Thyroid gland (tissue), 4 donors: ENCODE measurements at regions not wholly inside any gene's neighbourhood (a gene's known extent, or its start where the extent isn't known, plus 50 kb on each side); places are given as distances from the start of the nearest gene placed in this dataset.

Experiments
- DNase-seq, 2 donors: peaks; one replicate each; pipeline ENCODE4 v3.0.0-alpha.2; 2019
- H3K27ac ChIP-seq, 3 donors: fragments of 200-600 bp; sonication (generic); 1 replicate in 2 of 3; 2 replicates in 1 of 3; pipeline ENCODE4 v1.5.1; 2016 to 2019; ENCODE audit warnings: mild to moderate bottlenecking in 1 of 3, moderate library complexity in 1 of 3
- H3K27me3 ChIP-seq: fragments of 200-600 bp; sonication (generic); one replicate; pipeline ENCODE4 v1.5.1; 2019
- H3K36me3 ChIP-seq, 2 donors: fragments of 200-600 bp; sonication (generic); one replicate each; pipeline ENCODE4 v1.5.1; 2016 to 2019
- H3K4me1 ChIP-seq, 2 donors: fragments of 200-600 bp; sonication (generic); one replicate each; pipeline ENCODE4 v1.5.1; 2017 to 2019
- H3K4me3 ChIP-seq, 3 donors: fragments of 200-600 bp; sonication (generic); replicated peaks in 1 of 3; 1 replicate in 2 of 3; 2 replicates in 1 of 3; pipeline ENCODE4 v1.5.1; 2016; ENCODE audit warnings: mild to moderate bottlenecking in 1 of 3
- H3K9me3 ChIP-seq: fragments of 200-600 bp; sonication (generic); one replicate; pipeline ENCODE4 v1.5.1; 2017
- CTCF ChIP-seq, 6 experiments: fragments of 200-600 bp in 3 of 6; fragments of 450-650 bp in 3 of 6; sonication (generic) in 3 of 6; IDR thresholded peaks; one replicate each; pipeline ENCODE4 v1.5.1; 2016 to 2019; ENCODE audit warnings: antibody characterized with exemption in 6 of 6, mild to moderate bottlenecking in 2 of 6, inconsistent platforms in 1 of 6, moderate library complexity in 1 of 6
- POLR2A ChIP-seq, 2 donors: fragments of 450-650 bp; IDR thresholded peaks; one replicate each; pipeline ENCODE4 v1.6.1; 2017; ENCODE audit warnings: antibody characterized with exemption in 2 of 2, mild to moderate bottlenecking in 2 of 2, moderate library complexity in 1 of 2
- WGBS, 2 donors: methylation state at CpG; one replicate each; pipeline ENCODE4 v1.1.5; 2017; 5-methylcytosine and 5-hydroxymethylcytosine counted together
- intact Hi-C: fragments of 100-400 bp; cut with DNase I; formaldehyde crosslinking; loops from one replicate; pipeline ENCODE4 v1.15.1; 2023

GRCh38 chr3:18641916-18642315 lies 216.8 kb upstream of the SATB1 start:
- H3K27me3 ChIP-seq: no peaks in the 10 kb centered on the region
- no peak overlapping the region for H3K27ac ChIP-seq
- H3K4me1 ChIP-seq: no peaks in the 10 kb centered on the region
- intact Hi-C loops: no loop called here
- H3K9me3 ChIP-seq: no peaks in the 10 kb centered on the region
- no peak for DNase-seq
- H3K36me3 ChIP-seq: no peaks in the 10 kb centered on the region
- 91 to 94% methylated on average over 3 of the region's 3 CpGs for WGBS, 2 donors
- TF ChIP-seq POLR2A (IDR thresholded peaks at IDR 0.05): no peak
- no peak for TF ChIP-seq CTCF (IDR thresholded peaks at IDR 0.05)
- no peak overlapping the region for H3K4me3 ChIP-seq

- TF ChIP-seq POLR2A (IDR thresholded peaks at IDR 0.05) (no peak), CTCF (IDR thresholded peaks at IDR 0.05) (no peak)
- DNase-seq: no peak
- 67 to 70% methylated on average over 3 of the region's 3 CpGs for WGBS, 2 donors
- Histone ChIP-seq H3K36me3 (no peaks in the 10 kb centered on the region), H3K4me3 (no peak overlapping the region), H3K9me3 (no peaks in the 10 kb centered on the region), H3K27ac (no peak overlapping the region), H3K4me1 (no peaks in the 10 kb centered on the region), H3K27me3 (no peaks in the 10 kb centered on the region)
- intact Hi-C loops: no loop called here
Observed at GRCh38 chr3:18635215-18635614, 210.1 kb upstream of the SATB1 start.

GRCh38 chr3:18634461-18634860 lies 209.3 kb upstream of the SATB1 start:
- TF ChIP-seq POLR2A (IDR thresholded peaks at IDR 0.05) (no peak), CTCF (IDR thresholded peaks at IDR 0.05) (no peak)
- WGBS, 2 donors: 79 to 87% methylated on average over 6 of the region's 6 CpGs
- DNase-seq: no peak
- intact Hi-C loops: no loop called here
- Histone ChIP-seq H3K27me3 (no peaks in the 10 kb centered on the region), H3K36me3 (no peaks in the 10 kb centered on the region), H3K27ac (no peak overlapping the region), H3K4me3 (no peak overlapping the region), H3K9me3 (no peaks in the 10 kb centered on the region), H3K4me1 (no peaks in the 10 kb centered on the region)

- Histone ChIP-seq H3K27me3 (no peaks in the 10 kb centered on the region), H3K4me3 (no peak overlapping the region), H3K36me3 (no peaks in the 10 kb centered on the region), H3K4me1 (no peaks in the 10 kb centered on the region), H3K27ac (no peak overlapping the region), H3K9me3 (no peaks in the 10 kb centered on the region)
- WGBS, 2 donors: 72 to 78% methylated on average over 7 of the region's 7 CpGs
- no peak for TF ChIP-seq POLR2A (IDR thresholded peaks at IDR 0.05)
- no peak for TF ChIP-seq CTCF (IDR thresholded peaks at IDR 0.05)
- no peak for DNase-seq
- intact Hi-C loops: no loop called here
Observed at GRCh38 chr3:18633002-18633401, 207.9 kb upstream of the SATB1 start.

- Histone ChIP-seq H3K36me3 (no peaks in the 10 kb centered on the region), H3K27ac (no peak overlapping the region), H3K4me3 (no peak overlapping the region), H3K4me1 (no peaks in the 10 kb centered on the region), H3K27me3 (no peaks in the 10 kb centered on the region), H3K9me3 (no peaks in the 10 kb centered on the region)
- no peak for DNase-seq
- intact Hi-C loops: no loop called here
- TF ChIP-seq POLR2A (IDR thresholded peaks at IDR 0.05): no peak
- no peak for TF ChIP-seq CTCF (IDR thresholded peaks at IDR 0.05)
- WGBS, 2 donors: 88 to 89% methylated on average over 4 of the region's 4 CpGs
Observed at GRCh38 chr3:18630295-18630694, 205.2 kb upstream of the SATB1 start.
